ENCODE measurements at regions not wholly inside any gene's neighbourhood (a gene's known extent, or its start where the extent isn't known, plus 50 kb on each side); places are given as distances from the start of the nearest gene placed in this dataset.

DNA sequence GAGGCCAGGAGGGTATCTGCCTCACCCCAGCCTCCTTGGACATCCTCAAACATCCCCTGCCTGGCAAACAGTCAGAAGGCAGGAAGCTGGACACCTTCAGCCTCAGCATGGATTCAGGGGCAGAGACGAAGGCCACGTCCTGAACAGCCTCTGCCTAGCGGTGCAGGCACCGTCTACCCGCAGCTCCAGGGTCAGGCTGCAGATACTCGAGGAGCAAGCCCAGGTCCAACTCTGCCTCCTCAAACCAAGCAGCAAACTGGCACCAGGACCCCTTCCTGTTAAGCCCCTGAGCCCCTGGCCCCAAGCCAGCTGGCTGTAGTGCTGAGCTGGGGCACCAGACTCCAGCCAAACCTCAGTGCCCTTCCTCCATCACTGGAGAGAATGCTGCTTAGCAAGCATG, 494.7 kb downstream of the NPHP4 start:
- no peak overlapping the region for H3K4me3 ChIP-seq (ENCODE audit: low read depth, low read length)
- TF ChIP-seq, protein P1, sequence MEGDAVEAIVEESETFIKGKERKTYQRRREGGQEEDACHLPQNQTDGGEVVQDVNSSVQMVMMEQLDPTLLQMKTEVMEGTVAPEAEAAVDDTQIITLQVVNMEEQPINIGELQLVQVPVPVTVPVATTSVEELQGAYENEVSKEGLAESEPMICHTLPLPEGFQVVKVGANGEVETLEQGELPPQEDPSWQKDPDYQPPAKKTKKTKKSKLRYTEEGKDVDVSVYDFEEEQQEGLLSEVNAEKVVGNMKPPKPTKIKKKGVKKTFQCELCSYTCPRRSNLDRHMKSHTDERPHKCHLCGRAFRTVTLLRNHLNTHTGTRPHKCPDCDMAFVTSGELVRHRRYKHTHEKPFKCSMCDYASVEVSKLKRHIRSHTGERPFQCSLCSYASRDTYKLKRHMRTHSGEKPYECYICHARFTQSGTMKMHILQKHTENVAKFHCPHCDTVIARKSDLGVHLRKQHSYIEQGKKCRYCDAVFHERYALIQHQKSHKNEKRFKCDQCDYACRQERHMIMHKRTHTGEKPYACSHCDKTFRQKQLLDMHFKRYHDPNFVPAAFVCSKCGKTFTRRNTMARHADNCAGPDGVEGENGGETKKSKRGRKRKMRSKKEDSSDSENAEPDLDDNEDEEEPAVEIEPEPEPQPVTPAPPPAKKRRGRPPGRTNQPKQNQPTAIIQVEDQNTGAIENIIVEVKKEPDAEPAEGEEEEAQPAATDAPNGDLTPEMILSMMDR (conservative IDR thresholded peaks at IDR 0.05; ENCODE audit: low read depth, low read length) = no peak
- DNase-seq (ENCODE audit: low read depth) = no peak

DNA sequence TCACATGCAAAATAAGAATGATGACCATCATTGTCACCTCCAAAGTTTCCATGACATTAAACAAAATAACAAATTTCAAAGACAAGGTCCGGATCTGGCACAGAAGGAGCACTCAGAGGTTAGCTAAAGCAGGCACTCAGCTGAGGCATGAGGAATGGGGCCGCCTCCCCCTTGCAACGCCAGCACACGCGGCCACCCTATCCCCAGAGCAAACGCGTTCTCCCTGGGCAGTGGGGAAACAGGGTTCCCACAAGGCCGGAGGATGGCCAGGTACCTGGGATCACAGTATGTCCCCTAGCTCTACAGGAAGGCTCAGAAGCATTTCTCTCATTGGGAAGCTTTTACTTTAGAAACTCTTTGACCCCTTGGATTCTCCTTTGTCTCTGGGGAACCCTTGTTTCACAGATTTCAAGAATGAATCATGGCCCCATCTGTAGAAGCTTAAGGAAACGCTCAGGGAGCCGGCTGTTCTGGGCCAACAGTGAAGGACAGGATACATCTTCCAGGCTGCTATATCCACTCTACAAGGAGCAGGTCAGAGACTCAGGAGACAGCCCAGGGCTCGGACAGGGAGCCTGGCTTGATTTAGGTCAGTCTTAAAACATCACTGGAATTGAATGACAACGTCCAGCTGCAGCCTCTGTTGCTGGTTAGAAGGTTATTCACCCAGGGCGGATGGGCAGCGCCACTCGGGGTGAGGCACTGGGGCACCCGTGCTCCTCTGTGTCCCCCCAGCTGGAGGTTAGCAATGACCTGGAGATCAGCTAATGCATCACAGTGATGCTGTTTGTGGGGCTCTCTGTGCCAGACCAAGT, 496.4 kb downstream of the NPHP4 start:
- no peak for DNase-seq (ENCODE audit: low read depth)
- no peak overlapping the region for H3K4me3 ChIP-seq (ENCODE audit: low read depth, low read length)
- TF ChIP-seq, protein P1 (conservative IDR thresholded peaks at IDR 0.05; ENCODE audit: low read depth, low read length) = no peak

DNA sequence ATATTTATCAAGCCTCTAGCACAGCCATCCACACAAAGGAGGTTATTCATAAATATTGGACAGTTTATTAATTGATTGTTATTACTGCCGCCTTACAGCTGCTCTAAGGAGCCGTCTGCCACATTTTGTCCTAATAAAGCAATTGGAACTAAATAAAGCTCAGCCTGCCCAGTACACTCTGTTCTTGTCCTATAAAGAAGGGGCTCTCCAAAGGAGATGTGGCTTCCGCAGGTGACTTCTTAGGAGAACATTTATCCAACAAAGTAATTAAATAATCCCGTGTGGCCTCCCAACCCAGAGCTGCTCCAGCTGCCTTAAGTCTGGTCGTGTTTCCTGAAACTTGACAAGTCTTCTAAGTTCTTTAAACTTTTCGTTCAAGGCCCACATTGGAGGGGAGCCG, 497.7 kb downstream of the NPHP4 start:
- TF ChIP-seq, protein P1 (conservative IDR thresholded peaks at IDR 0.05; ENCODE audit: low read depth, low read length) = no peak
- no peak overlapping the region for H3K4me3 ChIP-seq (ENCODE audit: low read depth, low read length)
- no peak for DNase-seq (ENCODE audit: low read depth)

DNA sequence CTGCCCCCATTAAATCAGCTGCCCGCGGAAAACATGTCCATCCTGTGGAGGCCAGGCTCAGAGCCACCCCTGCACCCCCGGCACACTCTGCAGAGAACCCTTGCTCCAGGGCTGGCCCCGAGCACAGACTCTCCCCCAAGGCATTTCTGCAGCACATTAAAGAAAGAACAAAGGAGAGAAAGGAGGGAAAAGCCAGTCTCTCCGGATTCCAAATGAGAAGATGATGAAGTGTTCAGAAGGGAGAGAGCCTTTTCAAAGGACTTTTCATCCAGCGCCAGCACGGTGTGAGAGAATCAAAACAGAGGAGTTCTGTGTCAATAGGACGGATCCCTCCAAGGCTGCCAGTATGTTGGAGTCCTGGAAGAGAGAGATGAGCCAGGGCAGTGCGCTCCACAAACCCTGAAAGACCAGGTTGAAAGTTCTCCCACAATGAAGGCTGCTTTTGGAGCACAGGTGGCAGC, 498.3 kb downstream of the NPHP4 start:
- H3K4me3 ChIP-seq (ENCODE audit: low read depth, low read length) = no peak overlapping the region
- no peak for DNase-seq (ENCODE audit: low read depth)
- TF ChIP-seq, protein P1 (conservative IDR thresholded peaks at IDR 0.05; ENCODE audit: low read depth, low read length) = no peak

DNA sequence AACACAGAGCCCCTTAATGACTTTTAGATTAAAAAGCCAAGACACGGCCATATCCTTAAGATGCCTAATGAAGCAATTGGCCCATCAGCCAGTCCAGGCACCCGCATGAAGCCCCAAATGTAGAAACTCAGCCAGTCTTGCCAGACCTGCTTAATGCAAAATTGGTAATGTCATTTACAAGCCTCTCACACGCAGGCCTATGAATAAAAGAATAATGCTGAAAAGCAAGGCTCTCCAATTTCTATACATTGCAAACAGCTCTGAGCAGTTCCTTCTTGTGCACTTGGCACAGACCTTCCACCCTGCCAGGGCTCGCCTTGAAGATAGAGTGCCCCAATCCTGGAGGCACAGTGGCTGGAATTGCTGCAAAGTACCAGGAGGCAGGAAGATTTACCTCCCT, 498.9 kb downstream of the NPHP4 start:
- H3K4me3 ChIP-seq (ENCODE audit: low read depth, low read length) = no peak overlapping the region
- no peak for DNase-seq (ENCODE audit: low read depth)
- TF ChIP-seq, protein P1 (conservative IDR thresholded peaks at IDR 0.05; ENCODE audit: low read depth, low read length) = no peak

DNA sequence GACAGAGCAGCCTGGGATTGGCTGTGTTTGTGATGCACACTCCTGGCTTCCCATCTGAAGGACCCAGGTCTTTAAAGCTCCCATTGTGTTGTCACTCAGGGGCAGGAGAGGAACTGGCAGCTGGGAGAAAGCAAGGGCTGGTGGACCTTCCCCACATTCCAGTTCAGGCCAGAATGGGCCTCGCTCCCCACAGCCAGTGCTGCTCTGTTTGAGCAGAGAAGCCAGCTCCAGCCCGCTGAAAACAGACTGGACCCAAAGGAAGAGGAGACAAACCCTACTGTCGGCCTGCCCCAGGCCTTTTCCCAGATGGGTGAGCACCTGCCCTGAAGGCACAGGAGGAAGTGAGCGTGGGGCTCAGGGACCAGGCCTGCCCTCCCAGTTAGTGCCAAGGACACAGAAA, 499.4 kb downstream of the NPHP4 start:
- TF ChIP-seq, protein P1 (conservative IDR thresholded peaks at IDR 0.05; ENCODE audit: low read depth, low read length) = no peak
- no peak overlapping the region for H3K4me3 ChIP-seq (ENCODE audit: low read depth, low read length)
- no peak for DNase-seq (ENCODE audit: low read depth)
